H1 (cell line): ENCODE measurements at regions not wholly inside any gene's neighbourhood (a gene's known extent, or its start where the extent isn't known, plus 50 kb on each side); places are given as distances from the start of the nearest gene placed in this dataset.

ENCODE experiments used
- CTCF ChIA-PET: fragments of 300-600 bp; sonication (Branson Sonifier 250); formaldehyde crosslinking; loops from one replicate; lab custom pipeline; 2021; ENCODE audit not compliant: partially characterized antibody; lab: Charles Lee
- POLR2A ChIA-PET: fragments of 300-600 bp; sonication (Branson Sonifier 250); formaldehyde crosslinking; loops from one replicate; lab custom pipeline; 2021; ENCODE audit warnings: inconsistent platforms; ENCODE audit not compliant: partially characterized antibody; lab: Charles Lee
- DNase-seq, 2 experiments: peaks; one replicate each; pipeline versions ENCODE4 v3.0.0 to v3.0.0-alpha.2; 2010 to 2022; ENCODE audit warnings: low spot score in 2 of 2, low read depth in 1 of 2, mixed read lengths in 1 of 2
- FAIRE-seq: peaks from 2 replicates; lab custom pipeline; 2011; peaks lifted over from hg19 to GRCh38; lab: Jason Lieb, UNC
- H2AFZ ChIP-seq: 2 replicates; pipeline ENCODE4 v1.8.1; 2012; ENCODE audit warnings: low read length, inconsistent platforms
- H2AK5ac ChIP-seq: 2 replicates; pipeline ENCODE4 v1.6.1; 2013; ENCODE audit warnings: low read depth, low read length
- H2BK120ac ChIP-seq: replicated peaks from 2 replicates; pipeline ENCODE3; 2013; ENCODE audit warnings: low read depth, low read length, inconsistent platforms
- H2BK12ac ChIP-seq: 2 replicates; pipeline ENCODE4 v1.6.1; 2013; ENCODE audit warnings: low read depth, low read length
- H2BK15ac ChIP-seq: 2 replicates; pipeline ENCODE4 v1.6.1; 2013; ENCODE audit warnings: low read length
- H2BK20ac ChIP-seq: 2 replicates; pipeline ENCODE4 v1.6.1; 2013; ENCODE audit warnings: low read length
- H2BK5ac ChIP-seq: 2 replicates; pipeline ENCODE4 v1.6.1; 2013; ENCODE audit warnings: low read depth, low read length
- H3K14ac ChIP-seq: 2 replicates; pipeline ENCODE4 v1.6.1; 2013; ENCODE audit warnings: inconsistent platforms; ENCODE audit not compliant: insufficient read length
- H3K18ac ChIP-seq: 2 replicates; pipeline ENCODE4 v1.6.1; 2013; ENCODE audit warnings: low read length; ENCODE audit errors: extremely low read depth
- H3K23ac ChIP-seq: 2 replicates; pipeline ENCODE4 v1.6.1; 2013; ENCODE audit warnings: inconsistent platforms; ENCODE audit not compliant: insufficient read length
- H3K23me2 ChIP-seq: 2 replicates; pipeline ENCODE4 v1.6.1; 2013; ENCODE audit warnings: low read depth, low read length
- H3K27ac ChIP-seq: 2 replicates; pipeline ENCODE4 v1.6.1; 2011; ENCODE audit warnings: low read depth, low read length, inconsistent platforms
- H3K27me3 ChIP-seq, 4 experiments: replicated peaks in 1 of 4; 1 replicate in 1 of 4; 2 replicates in 3 of 4; pipeline versions ENCODE4 v1.6.1 to v1.8.1; 2011 to 2013; ENCODE audit warnings: low read length in 3 of 4, mild to moderate bottlenecking in 3 of 4, inconsistent platforms in 2 of 4, mixed read lengths in 2 of 4, moderate library complexity in 1 of 4; ENCODE audit not compliant: control insufficient read depth in 3 of 4, insufficient read depth in 3 of 4; ENCODE audit errors: extremely low read depth in 1 of 4
- H3K36me3 ChIP-seq, 4 experiments: 2 replicates each; pipeline versions ENCODE4 v1.6.1 to v1.8.1; 2011 to 2013; ENCODE audit warnings: mild to moderate bottlenecking in 4 of 4, low read length in 3 of 4, moderate library complexity in 2 of 4, control low read depth in 1 of 4, inconsistent platforms in 1 of 4; ENCODE audit not compliant: insufficient read depth in 4 of 4, control insufficient read depth in 2 of 4
- H3K4ac ChIP-seq: replicated peaks from 2 replicates; pipeline ENCODE3; 2013; ENCODE audit warnings: low read length, low read depth, mixed read lengths, inconsistent platforms; ENCODE audit not compliant: insufficient read length
- H3K4me1 ChIP-seq, 4 experiments: replicated peaks in 1 of 4; 1 replicate in 1 of 4; 2 replicates in 3 of 4; pipeline versions ENCODE4 v1.6.1 to v1.8.1; 2011 to 2013; ENCODE audit warnings: low read length in 3 of 4, inconsistent platforms in 2 of 4, mixed read lengths in 1 of 4; ENCODE audit not compliant: insufficient read depth in 4 of 4, control insufficient read depth in 3 of 4
- H3K4me2 ChIP-seq, 2 experiments: 2 replicates each; pipeline versions ENCODE4 v1.6.1 to v1.8.1; 2011 to 2013; ENCODE audit warnings: low read depth in 2 of 2, low read length in 2 of 2, control low read depth in 1 of 2, inconsistent platforms in 1 of 2, mild to moderate bottlenecking in 1 of 2; ENCODE audit not compliant: insufficient read depth in 1 of 2
- H3K4me3 ChIP-seq, 4 experiments: fragments of 200-600, 300-600 bp in 1 of 4; sonication (generic), shearing (Covaris generic), sonication (Bioruptor Twin) in 1 of 4; 2 replicates each; pipeline versions ENCODE4 v1.5.1 to v1.8.1; 2011 to 2016; ENCODE audit warnings: low read length in 4 of 4, low read depth in 3 of 4, control low read depth in 2 of 4, inconsistent platforms in 2 of 4, mild to moderate bottlenecking in 2 of 4, mixed read lengths in 1 of 4, moderate library complexity in 1 of 4; ENCODE audit not compliant: insufficient read depth in 2 of 4; ENCODE audit errors: extremely low read depth in 1 of 4
- H3K56ac ChIP-seq: replicated peaks from 2 replicates; pipeline ENCODE3; 2013; ENCODE audit warnings: low read depth, mild to moderate bottlenecking, mixed read lengths, low read length, inconsistent platforms; ENCODE audit not compliant: insufficient read length
- H3K79me1 ChIP-seq: 2 replicates; pipeline ENCODE4 v1.6.1; 2013; ENCODE audit warnings: low read depth, low read length, control low read depth
- H3K79me2 ChIP-seq, 2 experiments: 2 replicates each; pipeline versions ENCODE4 v1.6.1 to v1.8.1; 2012 to 2013; ENCODE audit warnings: low read length in 2 of 2, mild to moderate bottlenecking in 2 of 2, inconsistent platforms in 1 of 2; ENCODE audit not compliant: insufficient read depth in 2 of 2, control insufficient read depth in 1 of 2
- H3K9ac ChIP-seq, 4 experiments: replicated peaks in 1 of 4; 1 replicate in 1 of 4; 2 replicates in 3 of 4; pipeline versions ENCODE4 v1.6.1 to v1.8.1; 2011 to 2013; ENCODE audit warnings: low read depth in 3 of 4, low read length in 3 of 4, control low read depth in 2 of 4, mild to moderate bottlenecking in 2 of 4, moderate library complexity in 2 of 4, inconsistent platforms in 1 of 4; ENCODE audit errors: extremely low read depth in 1 of 4
- H3K9me3 ChIP-seq, 2 experiments: 2 replicates each; pipeline versions ENCODE4 v1.6.1 to v1.8.1; 2012 to 2013; ENCODE audit warnings: mild to moderate bottlenecking in 2 of 2, moderate library complexity in 2 of 2, control low read depth in 1 of 2, inconsistent platforms in 1 of 2, low read depth in 1 of 2, low read length in 1 of 2, mixed read lengths in 1 of 2; ENCODE audit not compliant: insufficient read depth in 2 of 2
- H4K20me1 ChIP-seq, 2 experiments: replicated peaks in 1 of 2; 2 replicates each; pipeline versions ENCODE3 to v1.8.1; 2011 to 2013; ENCODE audit warnings: inconsistent platforms in 2 of 2, low read length in 2 of 2, mild to moderate bottlenecking in 1 of 2; ENCODE audit not compliant: insufficient read depth in 2 of 2, control insufficient read depth in 1 of 2
- H4K5ac ChIP-seq: 2 replicates; pipeline ENCODE4 v1.6.1; 2013; ENCODE audit warnings: low read length, low read depth, mixed read lengths, inconsistent platforms; ENCODE audit not compliant: insufficient read length
- H4K8ac ChIP-seq: 2 replicates; pipeline ENCODE4 v1.8.0; 2013; ENCODE audit warnings: mild to moderate bottlenecking, moderate library complexity, low read length, inconsistent platforms; ENCODE audit not compliant: insufficient read depth; ENCODE audit errors: extremely low read depth
- H4K91ac ChIP-seq: replicated peaks from 2 replicates; pipeline ENCODE3; 2013; ENCODE audit warnings: low read length, mixed read lengths, inconsistent platforms; ENCODE audit not compliant: insufficient read length
- BACH1 ChIP-seq: IDR thresholded peaks from 2 replicates; pipeline ENCODE4 v1.6.1; 2012; ENCODE audit warnings: low read length, improper control_type of control experiment
- SIRT6 ChIP-seq: IDR thresholded peaks from one replicate; pipeline ENCODE4 v1.7.1; 2012; ENCODE audit warnings: low read length, inconsistent platforms
- TAF7 ChIP-seq: optimal IDR thresholded peaks from 2 replicates; pipeline ENCODE3; 2011; ENCODE audit warnings: low read depth, mild to moderate bottlenecking, inconsistent platforms, low read length, moderate library complexity, borderline replicate concordance
- TBP ChIP-seq: IDR thresholded peaks from 2 replicates; pipeline ENCODE4 v1.6.1; 2011; ENCODE audit warnings: low read depth, low read length, improper control_type of control experiment
- WGBS, 2 experiments: shearing (Covaris generic) in 1 of 2; methylation state at CpG; one replicate each; pipeline versions ENCODE4 v1.1.6 to v1.1.7; 2013 to 2015; ENCODE audit warnings: low lambda C conversion rate in 2 of 2, mixed read lengths in 2 of 2, inconsistent platforms in 1 of 2, low coverage in 1 of 2, missing lambda C conversion rate in 1 of 2; ENCODE audit not compliant: insufficient replicate concordance in 2 of 2, insufficient coverage in 1 of 2, insufficient read length in 1 of 2; ENCODE audit errors: extremely low coverage in 1 of 2, missing lambda C conversion rate in 1 of 2; 5-methylcytosine and 5-hydroxymethylcytosine counted together
- TF ChIP-seq, protein P1 (sequence below): IDR thresholded peaks from 2 replicates; pipeline ENCODE4 v1.6.1; 2012; ENCODE audit warnings: inconsistent platforms

DNA sequence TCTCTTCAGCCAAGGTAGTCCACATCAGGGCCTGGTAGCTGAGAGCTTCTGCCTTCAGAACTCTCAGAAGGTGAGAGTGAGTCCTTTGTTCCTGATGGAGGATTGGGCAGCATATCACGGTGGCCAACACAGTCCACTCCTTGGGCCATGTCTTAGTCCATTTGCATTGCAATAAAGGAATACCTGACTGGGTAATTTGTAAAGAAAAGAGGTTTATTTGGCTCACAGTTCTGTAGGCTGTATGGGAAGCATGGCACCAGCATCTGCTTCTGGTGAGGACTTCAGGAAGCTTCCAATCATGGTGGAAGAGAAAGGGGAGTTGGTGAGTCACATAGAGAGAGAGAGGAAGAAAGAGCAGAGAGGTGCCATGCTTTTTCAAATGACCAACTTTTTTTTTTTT is 98.8 kb downstream of the ADCYAP1 start:
- Histone ChIP-seq H2BK20ac (no peak overlapping the region), H4K20me1 (no peaks in the 10 kb centered on the region), H2AK5ac (no peak overlapping the region), H3K36me3 (peaks cover 0 to 5% (median 0%) of the 10 kb centered on the region in 4 experiments; a peak in 1 of 8 replicates), H2BK120ac (no peak overlapping the region), H2BK5ac (no peak overlapping the region), H3K27me3 (no peaks in the 10 kb centered on the region), H2AFZ (no peak overlapping the region), H3K27ac (no peak overlapping the region), H3K4ac (no peak overlapping the region), H3K79me2 (peaks cover 0 to 2% of the 10 kb centered on the region in 2 experiments; a peak in 2 of 4 replicates), H3K23me2 (no peaks in the 10 kb centered on the region), H3K4me2 (no peak overlapping the region), H3K18ac (no peak overlapping the region), H3K79me1 (peaks cover 5% of the 10 kb centered on the region), H3K4me1 (peaks cover 0 to 9% (median 2%) of the 10 kb centered on the region in 4 experiments; a peak in 2 of 7 replicates), H3K4me3 (no peak overlapping the region), H3K14ac (no peak overlapping the region), H2BK15ac (no peak overlapping the region), H3K9me3 (0 out of 4 replicates have a peak, but pooled peaks cover 0 to 6% of the 10 kb centered on the region in 2 experiments), H3K23ac (no peak overlapping the region), H4K5ac (no peak overlapping the region), H3K9ac (no peak overlapping the region), H2BK12ac (no peak overlapping the region), H4K91ac (no peak overlapping the region), H4K8ac (no peak overlapping the region), H3K56ac (no peak overlapping the region)
- 79% methylated on average over 1 of the region's 1 CpG; no CpG with 5 or more reads in 1 of the 2 experiments for WGBS, 2 experiments
- FAIRE-seq (no peak), DNase-seq (no peak)
- ChIA-PET POLR2A (no interaction called here), CTCF (interaction anchor here (0.7 kb wide), 2 partner anchors 38 to 251 kb away, joined by 3 read pairs; no protein-coding TSS in a partner anchor)
- TF ChIP-seq, protein P1, sequence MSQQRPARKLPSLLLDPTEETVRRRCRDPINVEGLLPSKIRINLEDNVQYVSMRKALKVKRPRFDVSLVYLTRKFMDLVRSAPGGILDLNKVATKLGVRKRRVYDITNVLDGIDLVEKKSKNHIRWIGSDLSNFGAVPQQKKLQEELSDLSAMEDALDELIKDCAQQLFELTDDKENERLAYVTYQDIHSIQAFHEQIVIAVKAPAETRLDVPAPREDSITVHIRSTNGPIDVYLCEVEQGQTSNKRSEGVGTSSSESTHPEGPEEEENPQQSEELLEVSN, result no peak
- no peak for TF ChIP-seq TAF7
- TF ChIP-seq TBP, result no peak
- TF ChIP-seq SIRT6, result no peak
- TF ChIP-seq BACH1, result no peak
